ENCODE measurements at regions not wholly inside any gene's neighbourhood (a gene's known extent, or its start where the extent isn't known, plus 50 kb on each side); places are given as distances from the start of the nearest gene placed in this dataset.

- no peak overlapping the region for H3K27ac Mint-ChIP-seq
- ATAC-seq: no peak
- no peaks in the 10 kb centered on the region for H3K36me3 Mint-ChIP-seq
- DNase-seq (ENCODE audit: low spot score in 2 of 2): no peak
- no peaks in the 10 kb centered on the region for H3K9me3 Mint-ChIP-seq
Measured at GRCh38 chr1:39149509-39149908, 55.0 kb upstream of the MACF1 start.

DNA sequence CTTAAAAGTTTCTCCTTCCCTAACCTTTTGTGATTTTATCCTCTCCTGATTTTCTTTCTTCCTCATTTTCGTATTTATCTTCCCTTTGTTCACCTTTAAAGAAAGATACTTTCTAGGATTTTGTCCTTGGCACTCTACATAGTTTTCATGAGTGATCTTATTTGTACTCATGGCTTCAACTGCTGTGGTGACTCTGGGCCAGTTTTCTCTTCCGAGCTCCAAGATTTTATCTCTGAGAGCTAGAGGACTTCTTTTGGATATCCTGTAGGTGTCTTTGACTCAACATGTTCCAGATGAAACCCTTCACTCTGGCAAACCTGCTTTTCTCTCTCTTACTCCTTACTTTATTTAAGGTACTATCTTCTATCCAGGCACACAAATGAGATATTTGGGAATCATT is 53.7 kb upstream of the MACF1 start:
- Mint-ChIP-seq H3K27ac (no peak overlapping the region), H3K36me3 (no peaks in the 10 kb centered on the region), H3K9me3 (no peaks in the 10 kb centered on the region)
- ATAC-seq (no peak), DNase-seq (ENCODE audit: low spot score in 2 of 2) (no peak)

- ATAC-seq (no peak), DNase-seq (ENCODE audit: low spot score in 2 of 2) (no peak)
- Mint-ChIP-seq H3K27ac (no peak overlapping the region), H3K36me3 (no peaks in the 10 kb centered on the region), H3K9me3 (no peaks in the 10 kb centered on the region)
Measured at GRCh38 chr1:39151267-39151666, 53.2 kb upstream of the MACF1 start.

DNA sequence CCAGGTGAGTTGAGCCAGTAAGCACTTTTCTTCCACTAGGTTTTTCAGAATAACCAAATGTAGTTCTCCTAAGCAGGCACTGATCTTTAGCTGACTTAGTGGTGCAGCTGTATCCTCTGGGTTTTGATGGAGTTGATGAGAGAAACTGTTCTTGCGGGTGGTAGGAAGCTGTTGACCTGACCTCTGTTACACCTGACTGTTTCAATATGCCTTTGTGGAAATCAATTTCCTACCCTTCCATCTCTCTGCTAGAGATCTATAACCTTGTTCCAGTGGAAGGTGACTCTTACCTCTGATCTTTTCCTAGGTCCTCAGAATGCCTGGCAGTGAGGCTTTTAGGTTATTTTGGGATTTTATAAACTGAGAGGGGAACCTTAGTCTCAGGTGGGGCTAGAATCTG is 51.6 kb upstream of the MACF1 start:
- DNase-seq (ENCODE audit: low spot score in 2 of 2) (no peak), ATAC-seq (no peak)
- Mint-ChIP-seq H3K27ac (no peak overlapping the region), H3K36me3 (no peaks in the 10 kb centered on the region), H3K9me3 (no peaks in the 10 kb centered on the region)

GRCh38 chr1:39153684-39154083 is 50.8 kb upstream of the MACF1 start:
- DNase-seq (ENCODE audit: low spot score in 2 of 2) (no peak), ATAC-seq (no peak)
- H3K9me3 Mint-ChIP-seq: no peaks in the 10 kb centered on the region
- H3K36me3 Mint-ChIP-seq: no peaks in the 10 kb centered on the region
- no peak overlapping the region for H3K27ac Mint-ChIP-seq

DNA sequence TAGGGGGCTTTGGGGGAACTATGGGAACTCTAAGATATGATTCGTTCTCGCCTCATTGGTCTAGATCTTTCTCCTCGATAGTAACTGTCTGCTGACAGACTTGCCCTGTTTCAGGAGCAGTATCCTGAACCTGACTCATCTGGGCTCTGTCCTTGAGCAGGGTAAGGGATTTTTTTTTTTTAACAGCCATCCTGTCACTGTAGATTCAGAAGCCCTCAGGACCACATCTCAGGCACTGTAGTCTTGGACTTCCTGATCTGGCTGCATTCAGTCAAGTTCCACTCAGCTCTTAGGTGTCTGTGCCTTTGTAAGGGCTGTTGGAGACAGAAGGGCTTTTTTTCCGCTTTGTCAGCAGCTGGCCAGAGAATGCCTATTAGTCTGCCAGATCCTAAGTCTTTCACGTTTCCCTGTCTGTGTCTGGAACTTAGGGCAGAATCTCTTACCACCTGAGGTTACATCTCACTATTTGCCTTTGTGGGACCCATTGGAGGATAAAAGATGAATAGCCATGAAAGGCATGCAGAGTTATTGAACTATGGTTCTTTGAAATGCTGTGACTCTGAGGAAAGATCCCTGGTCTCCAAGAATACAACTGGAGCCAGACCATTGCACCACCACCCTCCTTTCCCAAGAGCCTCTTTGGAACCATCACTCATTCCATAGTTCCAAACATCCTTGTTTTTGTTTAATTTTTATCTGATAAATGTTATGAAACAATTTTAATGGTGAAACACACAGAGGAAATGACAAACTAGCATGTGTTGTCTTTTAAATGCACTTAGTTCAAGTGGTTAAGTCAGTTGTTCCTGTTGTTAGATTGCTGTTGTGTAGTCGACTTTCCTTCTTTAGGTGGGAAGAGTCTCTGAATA is 49.7 kb upstream of the MACF1 start:
- Mint-ChIP-seq H3K36me3 (no peaks in the 10 kb centered on the region), H3K27ac (no peak overlapping the region), H3K9me3 (no peaks in the 10 kb centered on the region)
- ATAC-seq (no peak), DNase-seq (ENCODE audit: low spot score in 2 of 2) (no peak)

Measured in activated naive CD4-positive, alpha-beta T cell treated with anti-CD3 and anti-CD28 coated beads, Interleukin-2, amount 50 U/mL, for 72 hours (primary cell).